Lung (tissue), 11 donors: ENCODE measurements at regions not wholly inside any gene's neighbourhood (a gene's known extent, or its start where the extent isn't known, plus 50 kb on each side); places are given as distances from the start of the nearest gene placed in this dataset.
"Not testable (repeated sequence)": the region's sequence is repeated elsewhere in the genome, so short reads cannot be mapped to it uniquely, and the experiment has no call there.

ENCODE experiments used
- ATAC-seq: fragments of 200-7000 bp; cut with Tn5 transposase; one replicate; pipeline ENCODE4 v1.9.1; 2020; ENCODE audit warnings: moderate number of reproducible peaks; ENCODE audit not compliant: insufficient read depth, low FRiP score
- DNase-seq, 3 donors: peaks; one replicate each; pipeline ENCODE4 v3.0.0-alpha.2; 2013 to 2017
- H3K27ac ChIP-seq, 2 donors: one replicate each; pipeline ENCODE4 v1.5.1; 2013; ENCODE audit warnings: mild to moderate bottlenecking in 2 of 2, moderate library complexity in 2 of 2, control low read depth in 1 of 2, inconsistent platforms in 1 of 2, low read depth in 1 of 2, low read length in 1 of 2
- H3K27me3 ChIP-seq, 3 donors: one replicate each; pipeline ENCODE4 v1.5.1; 2013; ENCODE audit warnings: low read length in 2 of 3; ENCODE audit not compliant: control insufficient read depth in 3 of 3, insufficient read depth in 3 of 3
- H3K36me3 ChIP-seq, 4 donors: one replicate each; pipeline ENCODE4 v1.5.1; 2013; ENCODE audit warnings: low read length in 4 of 4, mild to moderate bottlenecking in 1 of 4, moderate library complexity in 1 of 4; ENCODE audit not compliant: control insufficient read depth in 4 of 4, insufficient read depth in 4 of 4
- H3K4me1 ChIP-seq, 5 donors: one replicate each; pipeline ENCODE4 v1.5.1; 2013; ENCODE audit warnings: low read length in 5 of 5, mild to moderate bottlenecking in 2 of 5, moderate library complexity in 1 of 5; ENCODE audit not compliant: control insufficient read depth in 5 of 5, insufficient read depth in 5 of 5
- H3K4me3 ChIP-seq: one replicate; pipeline ENCODE4 v1.5.1; 2013; ENCODE audit warnings: mild to moderate bottlenecking, control low read depth, moderate library complexity
- H3K9ac ChIP-seq, 2 donors: one replicate each; pipeline ENCODE4 v1.5.1; 2013; ENCODE audit warnings: low read length in 2 of 2, control low read depth in 1 of 2; ENCODE audit not compliant: insufficient read depth in 1 of 2
- H3K9me3 ChIP-seq, 4 donors: one replicate each; pipeline ENCODE4 v1.5.1; 2013; ENCODE audit warnings: low read length in 3 of 4, mild to moderate bottlenecking in 1 of 4, moderate library complexity in 1 of 4; ENCODE audit not compliant: control insufficient read depth in 4 of 4, insufficient read depth in 3 of 4
- WGBS, 2 donors: extraction: QIAGEN DNeasy Blood & Tissue Kit; methylation state at CpG; one replicate each; pipeline ENCODE4 v1.1.7; 2013; 5-methylcytosine and 5-hydroxymethylcytosine counted together
- TF ChIP-seq, protein P1 (sequence below): IDR thresholded peaks from 2 replicates; pipeline ENCODE4 v1.5.1; 2012; ENCODE audit warnings: mild to moderate bottlenecking; ENCODE audit errors: control extremely low read depth, extremely low read depth
- donor health status: control.
- donor health status: control.
- donor health status: Bipolar disorder and iron deficiency.
- donor health status: healthy.
- donor health status: DM: yes; HTN: yes; CAD: no.

DNA sequence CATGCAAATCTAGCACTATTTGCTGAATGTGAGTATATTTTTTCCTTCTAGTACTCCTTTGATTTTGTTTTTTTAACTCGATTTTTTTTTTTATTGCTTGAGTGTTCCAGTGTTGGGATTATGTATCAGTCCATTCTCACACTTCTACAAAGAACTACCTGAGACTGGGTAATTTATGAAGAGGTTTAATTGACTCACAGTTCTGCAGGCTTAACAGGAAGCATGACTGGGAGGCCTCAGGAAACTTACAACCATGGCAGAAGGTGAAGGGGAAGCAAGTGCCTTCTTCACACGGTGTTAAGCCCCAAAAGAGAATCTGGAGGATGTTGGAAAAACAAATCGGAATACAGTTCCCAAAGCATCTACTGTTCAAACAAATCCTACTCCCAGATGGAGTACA lies 69.1 kb downstream of the ZNF518B start:
- H3K27me3 ChIP-seq, H3K27ac ChIP-seq, H3K4me3 ChIP-seq, H3K36me3 ChIP-seq, DNase-seq, H3K9ac ChIP-seq, H3K9me3 ChIP-seq, ATAC-seq, H3K4me1 ChIP-seq: not testable (repeated sequence)
- 56 to 59% methylated on average over 3 of the region's 3 CpGs for WGBS, 2 donors

DNA sequence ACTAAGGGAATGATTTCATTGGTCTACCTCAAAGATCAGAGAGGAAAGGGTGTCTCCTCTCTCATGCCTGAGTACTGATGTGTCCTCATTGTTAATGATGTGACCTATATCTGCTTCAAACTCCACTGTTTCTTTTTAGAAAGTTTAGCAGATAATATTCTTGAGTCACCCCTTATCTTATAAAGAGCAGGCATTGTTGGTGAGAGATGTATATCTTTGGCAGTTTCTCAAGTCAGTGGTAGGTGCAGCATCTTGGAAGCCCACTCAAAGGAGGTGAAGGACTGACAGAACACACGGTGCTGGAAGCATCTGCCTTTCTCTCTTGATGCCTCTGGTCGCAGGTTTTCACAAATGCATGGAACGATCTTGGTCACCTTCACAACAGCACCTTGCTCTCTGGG lies 71.2 kb downstream of the ZNF518B start:
- DNase-seq, result no peak
- peaks cover 0 to 3% (median 0%) of the 10 kb centered on the region in 5 donors for H3K4me1 ChIP-seq
- peaks cover 0 to 3% (median 0%) of the 10 kb centered on the region in 4 donors for H3K9me3 ChIP-seq
- 85 to 94% methylated on average over 3 of the region's 3 CpGs for WGBS, 2 donors
- no peak for ATAC-seq
- no peak overlapping the region for H3K27ac ChIP-seq
- H3K27me3 ChIP-seq, result no peaks in the 10 kb centered on the region
- H3K36me3 ChIP-seq, result no peaks in the 10 kb centered on the region
- no peak overlapping the region for H3K9ac ChIP-seq
- H3K4me3 ChIP-seq, result no peak overlapping the region
- TF ChIP-seq, protein P1, sequence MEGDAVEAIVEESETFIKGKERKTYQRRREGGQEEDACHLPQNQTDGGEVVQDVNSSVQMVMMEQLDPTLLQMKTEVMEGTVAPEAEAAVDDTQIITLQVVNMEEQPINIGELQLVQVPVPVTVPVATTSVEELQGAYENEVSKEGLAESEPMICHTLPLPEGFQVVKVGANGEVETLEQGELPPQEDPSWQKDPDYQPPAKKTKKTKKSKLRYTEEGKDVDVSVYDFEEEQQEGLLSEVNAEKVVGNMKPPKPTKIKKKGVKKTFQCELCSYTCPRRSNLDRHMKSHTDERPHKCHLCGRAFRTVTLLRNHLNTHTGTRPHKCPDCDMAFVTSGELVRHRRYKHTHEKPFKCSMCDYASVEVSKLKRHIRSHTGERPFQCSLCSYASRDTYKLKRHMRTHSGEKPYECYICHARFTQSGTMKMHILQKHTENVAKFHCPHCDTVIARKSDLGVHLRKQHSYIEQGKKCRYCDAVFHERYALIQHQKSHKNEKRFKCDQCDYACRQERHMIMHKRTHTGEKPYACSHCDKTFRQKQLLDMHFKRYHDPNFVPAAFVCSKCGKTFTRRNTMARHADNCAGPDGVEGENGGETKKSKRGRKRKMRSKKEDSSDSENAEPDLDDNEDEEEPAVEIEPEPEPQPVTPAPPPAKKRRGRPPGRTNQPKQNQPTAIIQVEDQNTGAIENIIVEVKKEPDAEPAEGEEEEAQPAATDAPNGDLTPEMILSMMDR, result no peak

GRCh38 chr4:10384974-10385373 lies 72.3 kb downstream of the ZNF518B start:
- ATAC-seq, result no peak
- H3K9me3 ChIP-seq, result peaks cover 0 to 5% (median 0%) of the 10 kb centered on the region in 4 donors
- no peak overlapping the region for H3K27ac ChIP-seq
- TF ChIP-seq, protein P1, result no peak
- no peak for DNase-seq
- H3K27me3 ChIP-seq, result no peaks in the 10 kb centered on the region
- H3K4me3 ChIP-seq, result no peak overlapping the region
- H3K9ac ChIP-seq, result no peak overlapping the region
- 52 to 81% methylated on average over 1 of the region's 1 CpG for WGBS, 2 donors
- H3K4me1 ChIP-seq, result peaks cover 0 to 3% (median 0%) of the 10 kb centered on the region in 5 donors
- H3K36me3 ChIP-seq, result no peaks in the 10 kb centered on the region

- H3K4me3 ChIP-seq, result no peak overlapping the region
- H3K9ac ChIP-seq, result no peak overlapping the region
- no peak overlapping the region for H3K27ac ChIP-seq
- WGBS, 2 donors, result 76 to 83% methylated on average over 3 of the region's 3 CpGs
- TF ChIP-seq, protein P1, result no peak
- DNase-seq, result no peak
- no peaks in the 10 kb centered on the region for H3K27me3 ChIP-seq
- peaks cover 0 to 5% (median 0%) of the 10 kb centered on the region in 4 donors for H3K9me3 ChIP-seq
- peaks cover 0 to 3% (median 0%) of the 10 kb centered on the region in 5 donors for H3K4me1 ChIP-seq
- ATAC-seq, result no peak
- H3K36me3 ChIP-seq, result no peaks in the 10 kb centered on the region
Measured at GRCh38 chr4:10383417-10383816, 73.8 kb downstream of the ZNF518B start.

- H3K9me3 ChIP-seq, H3K9ac ChIP-seq, H3K4me1 ChIP-seq, H3K36me3 ChIP-seq, ATAC-seq, H3K27ac ChIP-seq, H3K27me3 ChIP-seq, H3K4me3 ChIP-seq, DNase-seq: not testable (repeated sequence)
- 94 to 99% methylated on average over 1 of the region's 1 CpG for WGBS, 2 donors
Measured at GRCh38 chr4:10382171-10382570, 75.1 kb downstream of the ZNF518B start.
